Nephron (organoid): ENCODE measurements at regions not wholly inside any gene's neighbourhood (a gene's known extent, or its start where the extent isn't known, plus 50 kb on each side); places are given as distances from the start of the nearest gene placed in this dataset.

Source experiments
- H3K27ac Mint-ChIP-seq, 3 experiments: 2 replicates each; pipeline ENCODE4 v1.8.0; 2020; ENCODE audit warnings: mixed read lengths in 3 of 3, mild to moderate bottlenecking in 2 of 3, moderate library complexity in 1 of 3
- H3K27me3 Mint-ChIP-seq: 2 replicates; pipeline ENCODE4 v1.8.0; 2021; ENCODE audit warnings: low read depth, mild to moderate bottlenecking, moderate library complexity, mixed read lengths
- H3K36me3 Mint-ChIP-seq: 2 replicates; pipeline ENCODE4 v1.8.0; 2020; ENCODE audit warnings: low read depth, mixed read lengths
- H3K4me1 Mint-ChIP-seq: 2 replicates; pipeline ENCODE4 v1.8.0; 2020; ENCODE audit warnings: mixed read lengths
- H3K4me3 Mint-ChIP-seq, 3 experiments: 2 replicates each; pipeline ENCODE4 v1.8.0; 2020; ENCODE audit warnings: mild to moderate bottlenecking in 3 of 3, mixed read lengths in 3 of 3, moderate library complexity in 2 of 3
- H3K9me3 Mint-ChIP-seq: 2 replicates; pipeline ENCODE4 v1.8.0; 2020; ENCODE audit warnings: mixed read lengths
- TF ChIP-seq, protein P1 (sequence below), 3 experiments: fragments of 200-600 bp; sonication (generic); IDR thresholded peaks; one replicate each; pipeline ENCODE4 v1.5.0; 2021; ENCODE audit warnings: antibody characterized with exemption in 3 of 3; ENCODE audit not compliant: unreplicated experiment in 3 of 3

DNA sequence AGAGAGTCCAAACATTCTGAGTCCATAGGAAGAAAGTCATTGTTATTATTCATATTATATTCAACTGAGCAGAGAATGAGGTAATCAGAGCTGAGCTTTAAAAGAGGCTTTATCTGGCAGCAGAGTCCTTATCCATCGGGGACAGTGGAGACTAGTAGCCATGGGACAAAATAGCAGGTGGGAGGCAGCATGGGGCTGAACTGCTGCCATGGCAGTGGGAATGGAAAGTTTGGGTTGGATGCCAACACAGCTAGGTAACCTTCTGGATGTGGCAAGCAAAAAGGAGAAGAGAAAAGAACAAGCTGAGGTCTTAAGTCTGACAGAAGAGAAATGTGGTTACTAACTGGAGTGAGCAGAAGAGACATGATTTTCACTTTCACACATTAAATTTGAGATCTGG is 71.0 kb upstream of the CDKN3 start:
- Mint-ChIP-seq H3K36me3 (no peaks in the 10 kb centered on the region), H3K27me3 (peaks cover 16% of the 10 kb centered on the region)
- TF ChIP-seq, protein P1, sequence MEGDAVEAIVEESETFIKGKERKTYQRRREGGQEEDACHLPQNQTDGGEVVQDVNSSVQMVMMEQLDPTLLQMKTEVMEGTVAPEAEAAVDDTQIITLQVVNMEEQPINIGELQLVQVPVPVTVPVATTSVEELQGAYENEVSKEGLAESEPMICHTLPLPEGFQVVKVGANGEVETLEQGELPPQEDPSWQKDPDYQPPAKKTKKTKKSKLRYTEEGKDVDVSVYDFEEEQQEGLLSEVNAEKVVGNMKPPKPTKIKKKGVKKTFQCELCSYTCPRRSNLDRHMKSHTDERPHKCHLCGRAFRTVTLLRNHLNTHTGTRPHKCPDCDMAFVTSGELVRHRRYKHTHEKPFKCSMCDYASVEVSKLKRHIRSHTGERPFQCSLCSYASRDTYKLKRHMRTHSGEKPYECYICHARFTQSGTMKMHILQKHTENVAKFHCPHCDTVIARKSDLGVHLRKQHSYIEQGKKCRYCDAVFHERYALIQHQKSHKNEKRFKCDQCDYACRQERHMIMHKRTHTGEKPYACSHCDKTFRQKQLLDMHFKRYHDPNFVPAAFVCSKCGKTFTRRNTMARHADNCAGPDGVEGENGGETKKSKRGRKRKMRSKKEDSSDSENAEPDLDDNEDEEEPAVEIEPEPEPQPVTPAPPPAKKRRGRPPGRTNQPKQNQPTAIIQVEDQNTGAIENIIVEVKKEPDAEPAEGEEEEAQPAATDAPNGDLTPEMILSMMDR (IDR thresholded peaks at IDR 0.05; ENCODE audit: unreplicated experiment in 3 of 3): no peak

GRCh38 chr14:54329082-54329695 is 67.6 kb upstream of the CDKN3 start:
- no peaks in the 10 kb centered on the region for H3K9me3 Mint-ChIP-seq

More for the DNA sequence above, 71.0 kb upstream of the CDKN3 start:
- no peaks in the 10 kb centered on the region for H3K9me3 Mint-ChIP-seq
- no peak overlapping the region for H3K27ac Mint-ChIP-seq
- H3K4me1 Mint-ChIP-seq: peaks cover 23% of the 10 kb centered on the region
- H3K4me3 Mint-ChIP-seq: no peak overlapping the region

DNA sequence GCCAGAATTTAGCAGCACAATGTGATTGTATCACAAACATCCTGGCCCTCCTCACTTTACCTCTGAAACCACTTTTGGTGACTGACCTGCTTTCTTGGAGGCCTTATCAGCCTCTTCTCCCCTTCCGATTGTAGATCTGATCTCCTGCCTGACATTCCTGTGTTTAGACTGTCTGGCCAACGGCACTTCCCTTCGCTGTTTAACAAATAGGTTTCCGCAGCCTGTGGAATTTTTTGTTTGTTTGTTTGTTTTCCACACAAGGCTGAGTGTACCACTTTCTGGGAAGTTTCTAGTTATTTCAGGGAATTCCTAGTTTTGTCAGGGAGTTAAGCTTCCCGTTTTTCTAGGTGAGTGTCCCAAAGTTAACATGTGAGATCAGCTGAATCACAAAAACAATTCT is 65.9 kb upstream of the CDKN3 start:
- Mint-ChIP-seq H3K27me3 (peaks cover 15% of the 10 kb centered on the region), H3K4me3 (no peak overlapping the region), H3K36me3 (no peaks in the 10 kb centered on the region), H3K4me1 (peaks cover 11% of the 10 kb centered on the region), H3K9me3 (no peaks in the 10 kb centered on the region), H3K27ac (no peak overlapping the region)
- TF ChIP-seq, protein P1 (IDR thresholded peaks at IDR 0.05; ENCODE audit: unreplicated experiment in 3 of 3): no peak

More at GRCh38 chr14:54329082-54329695, 67.6 kb upstream of the CDKN3 start:
- Mint-ChIP-seq H3K4me3 (no peak overlapping the region), H3K36me3 (no peaks in the 10 kb centered on the region), H3K4me1 (peaks cover 11% of the 10 kb centered on the region), H3K27me3 (peaks cover 22% of the 10 kb centered on the region), H3K27ac (peak overlapping the region in 1 of 3 experiments; percentile 32)
- TF ChIP-seq, protein P1 (IDR thresholded peaks at IDR 0.05; ENCODE audit: unreplicated experiment in 3 of 3): peak; percentile 84 to 91 (median 88)

GRCh38 chr14:54331516-54331915 is 65.3 kb upstream of the CDKN3 start:
- Mint-ChIP-seq H3K27me3 (peaks cover 13% of the 10 kb centered on the region), H3K4me3 (no peak overlapping the region), H3K4me1 (peaks cover 11% of the 10 kb centered on the region)

GRCh38 chr14:54332490-54332889 is 64.3 kb upstream of the CDKN3 start:
- no peak overlapping the region for H3K27ac Mint-ChIP-seq
- H3K4me3 Mint-ChIP-seq: no peak overlapping the region
- peaks cover 12% of the 10 kb centered on the region for H3K27me3 Mint-ChIP-seq
- no peaks in the 10 kb centered on the region for H3K9me3 Mint-ChIP-seq
- TF ChIP-seq, protein P1 (IDR thresholded peaks at IDR 0.05; ENCODE audit: unreplicated experiment in 3 of 3): no peak
- no peaks in the 10 kb centered on the region for H3K36me3 Mint-ChIP-seq
- peaks cover 11% of the 10 kb centered on the region for H3K4me1 Mint-ChIP-seq

More at GRCh38 chr14:54331516-54331915, 65.3 kb upstream of the CDKN3 start:
- Mint-ChIP-seq H3K27ac (no peak overlapping the region), H3K9me3 (no peaks in the 10 kb centered on the region), H3K36me3 (no peaks in the 10 kb centered on the region)
- TF ChIP-seq, protein P1 (IDR thresholded peaks at IDR 0.05; ENCODE audit: unreplicated experiment in 3 of 3): no peak

DNA sequence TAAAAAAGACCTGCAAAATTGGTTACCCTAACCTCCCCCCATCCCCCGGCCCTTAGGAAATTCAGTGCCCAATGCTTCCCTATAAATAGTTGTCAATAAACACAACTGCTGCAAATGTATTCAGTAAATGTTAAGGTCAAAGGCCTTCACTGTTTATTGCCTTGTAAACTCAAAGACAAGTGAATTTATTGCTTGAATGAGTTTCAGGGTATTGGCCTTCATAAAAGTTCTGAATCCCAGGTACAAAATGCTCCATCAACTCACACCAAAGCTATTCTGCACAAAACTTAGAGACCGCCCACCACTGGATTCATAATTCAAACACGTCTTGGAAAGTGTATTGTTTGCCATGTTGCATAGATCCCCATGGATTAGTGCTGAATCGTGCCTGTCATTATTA is 63.3 kb upstream of the CDKN3 start:
- peaks cover 11% of the 10 kb centered on the region for H3K4me1 Mint-ChIP-seq
- H3K9me3 Mint-ChIP-seq: no peaks in the 10 kb centered on the region
- peaks cover 14% of the 10 kb centered on the region for H3K27me3 Mint-ChIP-seq
- TF ChIP-seq, protein P1 (IDR thresholded peaks at IDR 0.05; ENCODE audit: unreplicated experiment in 3 of 3): no peak
- H3K27ac Mint-ChIP-seq: no peak overlapping the region
- no peaks in the 10 kb centered on the region for H3K36me3 Mint-ChIP-seq
- no peak overlapping the region for H3K4me3 Mint-ChIP-seq
